Stimulated activated CD4-positive, alpha-beta T cell treated with anti-CD3 and anti-CD28 coated beads, Interleukin-1b, Interleukin-23, amount 100 ng/mL, for 4 hours (primary cell): ENCODE measurements at regions not wholly inside any gene's neighbourhood (a gene's known extent, or its start where the extent isn't known, plus 50 kb on each side); places are given as distances from the start of the nearest gene placed in this dataset.

ENCODE experiments used
- DNase-seq, 2 donors: peaks; one replicate each; pipeline ENCODE4 v3.0.0-alpha.2; 2020; ENCODE audit warnings: low read depth in 2 of 2

DNA sequence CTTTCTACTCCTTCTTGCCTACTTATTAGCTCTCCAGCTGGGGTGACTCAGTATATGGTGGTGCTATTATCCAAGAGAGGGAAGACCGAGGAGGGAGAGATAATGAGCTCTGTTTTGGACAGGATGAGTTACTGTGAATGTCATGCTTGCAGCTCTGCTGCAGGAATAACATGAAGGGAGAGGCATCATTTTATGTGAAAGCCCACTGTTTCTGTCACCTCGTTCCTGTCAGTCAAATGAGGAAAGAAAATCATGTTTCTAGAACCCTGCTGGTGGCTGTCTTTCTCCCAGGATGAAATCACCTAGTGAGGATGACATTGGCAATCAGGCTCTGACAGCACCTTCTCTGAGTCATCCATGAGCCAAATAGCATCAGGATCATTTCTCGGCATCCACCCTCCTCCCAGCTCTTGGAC is 1291.6 kb upstream of the AUTS2 start:
- no peak for DNase-seq

GRCh38 chr7:68309271-68309670 is 1289.0 kb upstream of the AUTS2 start:
- DNase-seq, result no peak

- DNase-seq, result no peak
These were observed 1288.5 kb upstream of the AUTS2 start for GRCh38 chr7:68309806-68310205.

DNA sequence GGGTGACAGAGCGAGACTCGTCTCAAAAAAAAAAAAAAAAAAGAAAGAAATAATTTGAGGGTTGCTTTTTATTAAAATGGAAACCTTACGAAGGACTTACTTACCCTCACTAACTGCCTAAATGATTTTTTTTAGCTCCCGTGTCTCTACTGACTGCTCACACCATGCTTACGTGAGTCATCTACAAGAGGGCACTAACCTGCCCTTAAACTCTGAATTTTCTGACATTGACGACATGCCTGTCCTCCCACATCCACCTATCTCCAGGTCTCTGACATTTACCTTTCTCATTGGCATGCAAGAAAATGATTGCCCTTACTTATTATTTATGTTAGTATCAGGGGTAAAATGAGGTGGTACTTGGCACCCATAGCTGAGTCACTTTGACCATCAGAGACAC is 1286.3 kb upstream of the AUTS2 start:
- DNase-seq, result no peak

- no peak for DNase-seq
These were observed 1284.5 kb upstream of the AUTS2 start for GRCh38 chr7:68313806-68314205.

DNA sequence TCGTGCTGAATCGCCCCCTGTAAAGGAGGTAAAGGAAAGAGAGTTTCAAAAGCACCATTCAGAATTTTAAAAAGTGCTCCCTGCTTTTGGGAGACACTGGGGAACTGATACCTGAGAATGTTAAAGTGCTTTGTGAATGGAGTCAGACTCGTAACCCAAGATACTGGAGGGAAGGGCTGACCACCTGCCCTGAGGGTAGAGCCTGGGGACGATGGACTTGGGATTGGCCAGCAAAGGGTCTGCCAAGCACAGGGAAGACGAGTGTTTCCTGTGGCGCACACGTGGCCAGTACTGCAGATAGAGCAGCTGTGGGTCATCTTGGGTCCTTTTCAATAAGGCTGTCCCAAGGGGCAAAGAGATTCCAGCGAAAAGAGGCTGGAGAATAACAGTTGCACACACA is 1284.1 kb upstream of the AUTS2 start:
- DNase-seq, result no peak

DNA sequence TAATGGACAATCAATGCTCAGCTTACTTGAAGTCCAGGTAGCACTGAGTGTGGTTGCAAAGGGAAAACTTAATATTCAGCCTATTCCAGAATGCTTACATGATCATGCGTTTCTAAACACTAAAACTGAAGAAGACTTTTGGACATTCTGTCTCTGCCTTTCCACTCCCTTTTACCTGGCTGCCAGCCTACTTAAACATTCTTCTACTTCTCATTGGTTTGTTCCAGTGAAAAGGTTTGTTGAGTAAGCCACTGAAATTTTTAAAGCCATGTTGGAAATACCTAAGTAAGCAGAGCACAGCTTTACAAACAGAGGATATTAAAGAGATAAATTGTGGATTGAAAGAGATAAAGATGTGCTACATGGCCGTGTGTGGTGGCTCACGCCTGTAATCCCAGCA is 1280.8 kb upstream of the AUTS2 start:
- no peak for DNase-seq

GRCh38 chr7:68319061-68319460 is 1279.2 kb upstream of the AUTS2 start:
- DNase-seq, result no peak

DNA sequence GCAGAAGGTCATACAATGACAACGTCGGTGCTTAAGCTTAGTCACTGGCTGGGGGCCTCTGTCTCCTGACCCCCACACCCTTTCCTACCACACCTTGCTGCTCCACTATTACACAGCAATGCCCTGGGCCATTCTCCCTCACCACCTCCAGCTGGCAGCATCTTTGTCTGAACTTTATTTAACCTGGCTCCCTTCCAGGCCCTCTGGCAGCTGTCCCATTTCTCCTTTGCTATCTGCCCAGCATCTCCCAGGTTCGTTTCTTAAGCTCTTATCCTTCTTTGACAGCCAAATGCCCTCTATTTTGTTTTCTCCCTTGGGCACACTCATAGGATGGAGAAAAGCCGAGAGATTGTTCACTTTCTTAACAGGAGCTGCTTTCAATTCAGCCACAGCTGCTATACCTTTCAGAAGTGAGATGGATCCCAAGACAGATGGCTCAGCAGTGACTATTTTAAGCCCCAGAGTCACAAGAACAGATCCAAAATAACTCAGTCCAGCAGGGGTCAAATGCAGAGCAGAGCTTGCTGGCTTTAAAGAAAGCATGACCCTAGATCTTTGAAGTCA is 1277.1 kb upstream of the AUTS2 start:
- no peak for DNase-seq

DNA sequence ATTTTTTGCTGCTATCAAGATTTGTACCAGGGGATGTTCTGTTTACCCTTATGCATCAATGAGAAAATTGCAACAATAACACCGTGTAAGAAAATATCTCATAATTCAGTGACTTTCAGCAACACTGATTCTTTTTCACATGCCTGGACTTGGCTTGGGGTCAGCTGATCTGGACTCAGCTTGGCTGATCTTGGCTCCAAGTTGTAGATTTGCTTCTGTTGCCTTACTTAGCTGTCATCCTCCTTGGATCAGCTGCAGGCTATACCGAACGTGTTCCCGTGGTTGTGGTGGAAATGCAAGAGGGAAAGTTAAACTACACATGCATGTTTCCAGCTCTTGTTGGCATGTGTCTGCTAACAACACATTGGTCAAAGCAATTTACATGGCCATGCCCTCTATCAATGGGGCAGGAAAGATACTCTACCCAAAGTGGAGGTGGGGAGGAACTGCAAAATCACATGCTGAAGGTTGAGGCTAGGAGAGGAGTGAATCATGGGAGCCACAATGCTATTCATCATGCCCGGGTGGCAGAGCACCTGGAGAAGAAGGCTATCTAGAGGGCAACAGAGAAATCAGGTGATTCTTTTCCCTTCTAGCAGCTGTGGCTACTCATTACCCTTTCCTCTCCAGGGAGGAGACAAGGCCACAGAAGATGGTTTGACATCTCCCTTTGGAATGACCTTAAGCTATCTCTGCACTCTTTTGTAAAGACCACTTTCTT is 1276.3 kb upstream of the AUTS2 start:
- DNase-seq, result no peak

GRCh38 chr7:68324621-68325020 is 1273.7 kb upstream of the AUTS2 start:
- no peak for DNase-seq

DNA sequence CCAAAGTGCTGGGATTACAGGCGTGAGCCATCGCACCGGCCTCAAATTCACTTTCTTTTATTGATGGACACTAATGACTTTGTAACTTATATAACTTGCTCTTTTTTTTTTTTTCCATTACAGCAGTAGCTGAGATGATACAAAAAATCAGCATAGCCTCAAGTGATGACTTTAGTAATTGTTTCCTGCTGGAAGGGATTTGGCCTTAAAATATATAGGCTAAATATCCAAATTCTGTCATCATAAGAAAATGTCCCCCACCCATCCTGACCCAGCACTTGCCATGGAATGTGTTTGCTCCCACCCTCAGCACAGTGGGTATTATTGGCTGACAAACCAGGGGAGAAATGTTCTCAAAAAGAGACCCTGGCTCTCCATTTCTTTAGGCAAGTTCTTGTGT is 1264.1 kb upstream of the AUTS2 start:
- no peak for DNase-seq

DNA sequence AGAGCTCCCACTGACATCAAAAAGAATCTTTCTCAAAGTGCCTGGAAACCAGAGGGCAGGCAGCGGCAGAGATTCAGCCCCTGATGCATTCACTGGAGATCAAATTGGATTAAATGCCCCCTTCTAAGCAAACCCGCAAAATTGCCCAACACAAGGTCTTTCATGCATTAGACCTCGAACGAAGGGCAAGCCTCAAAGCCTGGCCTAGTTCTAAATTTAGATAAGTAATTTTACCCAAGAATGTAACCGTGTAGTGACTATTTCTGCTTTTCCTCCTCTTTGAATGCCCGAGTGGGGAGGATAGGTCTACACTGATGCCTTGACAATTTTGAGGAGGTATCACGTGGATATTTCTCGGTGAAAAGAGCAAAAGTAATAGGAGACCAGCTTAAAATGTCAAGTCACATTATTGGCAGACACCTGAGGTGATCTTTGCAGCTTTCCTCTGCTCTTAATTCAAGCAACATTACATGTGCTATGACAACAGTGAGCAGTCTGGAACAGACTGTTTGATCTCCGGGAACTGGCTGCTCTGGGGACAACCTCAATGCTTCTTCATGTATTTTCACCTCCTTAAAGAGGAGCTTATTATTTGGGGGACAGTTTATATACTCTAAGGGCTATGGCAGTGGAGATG is 1263.5 kb upstream of the AUTS2 start:
- DNase-seq, result no peak

- no peak for DNase-seq
These were observed 1261.7 kb upstream of the AUTS2 start for GRCh38 chr7:68336594-68336993.

- no peak for DNase-seq
These were observed 1249.9 kb upstream of the AUTS2 start for GRCh38 chr7:68348401-68348800.

DNA sequence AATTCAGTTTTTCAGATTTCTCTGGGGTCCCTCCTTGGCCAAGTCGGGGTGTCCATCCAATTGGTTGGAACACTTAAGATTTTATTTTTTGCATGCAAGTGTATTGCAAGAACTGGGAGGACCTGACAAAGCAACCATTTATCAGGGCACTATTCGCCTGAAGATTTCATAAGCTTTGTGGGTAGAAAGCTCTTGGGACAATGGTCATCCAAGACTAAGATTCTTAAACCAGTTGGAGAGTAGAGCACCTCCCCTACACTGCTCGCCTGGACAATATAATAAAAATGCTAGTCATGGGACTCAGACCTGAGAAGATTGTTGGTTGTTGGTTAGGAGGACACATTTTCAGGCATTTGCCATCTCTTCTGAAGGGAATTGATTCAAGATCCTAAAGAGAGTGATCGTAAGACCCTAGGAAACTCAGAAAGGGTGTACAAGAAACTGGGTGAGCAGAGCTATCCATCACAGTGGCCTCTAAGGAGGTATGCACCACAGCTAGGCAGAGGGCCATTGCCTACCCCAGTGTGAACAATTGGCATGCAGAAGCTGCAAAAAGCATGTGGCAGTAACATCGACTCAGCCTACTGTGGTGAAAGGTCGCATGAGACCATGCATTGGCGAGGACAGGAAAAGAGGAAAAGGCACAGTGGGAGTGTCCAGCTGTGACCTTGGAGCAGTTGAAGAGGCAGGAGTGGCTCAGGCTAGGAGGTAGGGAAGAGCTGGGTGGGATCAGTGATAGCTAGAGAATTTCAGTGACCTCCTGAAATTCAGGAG is 1235.3 kb upstream of the AUTS2 start:
- DNase-seq, result no peak

GRCh38 chr7:68364886-68365625 is 1233.2 kb upstream of the AUTS2 start:
- no peak for DNase-seq

GRCh38 chr7:68371985-68372384 is 1226.3 kb upstream of the AUTS2 start:
- DNase-seq, result no peak

GRCh38 chr7:68376131-68376661 is 1222.1 kb upstream of the AUTS2 start:
- no peak for DNase-seq

DNA sequence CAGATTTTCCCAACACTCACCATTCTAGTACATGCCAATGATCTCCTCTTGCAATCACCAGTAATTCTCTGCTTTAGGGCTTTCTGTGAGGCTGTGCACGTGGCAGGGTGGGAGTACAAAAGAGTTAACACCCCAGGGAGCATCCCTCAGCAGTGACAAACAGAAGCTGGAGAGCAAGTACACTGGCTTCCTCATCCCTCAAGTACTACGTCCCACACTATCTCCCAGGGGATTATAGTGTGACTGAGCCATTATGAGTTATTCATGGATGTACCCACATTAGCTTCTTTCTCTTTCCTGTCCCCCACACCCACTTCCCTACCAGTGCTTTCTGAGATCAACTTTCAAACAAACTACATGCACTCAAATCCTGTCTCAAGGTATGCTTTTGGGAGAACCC is 1216.5 kb upstream of the AUTS2 start:
- no peak for DNase-seq

GRCh38 chr7:68384581-68384980 is 1213.7 kb upstream of the AUTS2 start:
- DNase-seq, result no peak

DNA sequence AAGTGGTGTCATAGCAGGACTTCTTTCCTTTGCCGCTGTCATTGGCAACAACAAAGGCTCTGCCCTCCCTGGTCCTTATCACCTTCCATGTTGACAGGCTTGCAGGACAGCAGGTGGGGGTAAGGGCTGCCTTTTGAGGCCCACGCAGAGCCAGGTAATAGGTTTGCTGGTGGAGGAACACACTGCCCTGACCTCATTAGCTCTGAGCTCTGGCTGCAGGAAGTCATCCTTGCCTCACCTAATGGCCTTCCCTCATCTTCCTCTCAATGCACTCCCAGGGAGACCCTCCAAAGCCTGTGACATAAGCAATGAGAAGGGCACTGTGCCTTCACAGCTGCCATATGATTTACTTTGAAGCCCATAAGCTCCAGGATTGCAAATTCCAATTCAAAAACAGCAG is 1205.2 kb upstream of the AUTS2 start:
- no peak for DNase-seq
